Eye (tissue), 1 donor: ENCODE measurements at regions not wholly inside any gene's neighbourhood (a gene's known extent, or its start where the extent isn't known, plus 50 kb on each side); places are given as distances from the start of the nearest gene placed in this dataset.

Experiments used
- DNase-seq: peaks from one replicate; pipeline ENCODE4 v3.0.0-alpha.2; 2015

GRCh38 chr1:38327559-38327973, 281.0 kb upstream of the POU3F1 start:
- DNase-seq: peak; percentile 26

GRCh38 chr1:38326856-38327255, 280.3 kb upstream of the POU3F1 start:
- no peak for DNase-seq

GRCh38 chr1:38326135-38326534, 279.5 kb upstream of the POU3F1 start:
- no peak for DNase-seq

- DNase-seq: no peak
Measured at GRCh38 chr1:38312753-38313152, 266.2 kb upstream of the POU3F1 start.

- no peak for DNase-seq
Measured at GRCh38 chr1:38310079-38310478, 263.5 kb upstream of the POU3F1 start.

GRCh38 chr1:38308780-38309179, 262.2 kb upstream of the POU3F1 start:
- no peak for DNase-seq

- DNase-seq: no peak
Measured at GRCh38 chr1:38305666-38306065, 259.1 kb upstream of the POU3F1 start.

GRCh38 chr1:38303843-38304242, 257.2 kb upstream of the POU3F1 start:
- no peak for DNase-seq

- no peak for DNase-seq
Measured at GRCh38 chr1:38301040-38301439, 254.4 kb upstream of the POU3F1 start.

- no peak for DNase-seq
Measured at GRCh38 chr1:38300616-38301015, 254.0 kb upstream of the POU3F1 start.

- no peak for DNase-seq
Measured at GRCh38 chr1:38297842-38298241, 251.2 kb upstream of the POU3F1 start.

GRCh38 chr1:38297246-38297645, 250.7 kb upstream of the POU3F1 start:
- no peak for DNase-seq

- no peak for DNase-seq
Measured at GRCh38 chr1:38296047-38296446, 249.5 kb upstream of the POU3F1 start.

GRCh38 chr1:38293567-38293966, 247.0 kb upstream of the POU3F1 start:
- DNase-seq: peak; percentile 33

- DNase-seq: no peak
Measured at GRCh38 chr1:38292969-38293368, 246.4 kb upstream of the POU3F1 start.

- DNase-seq: peak; percentile 35
Measured at GRCh38 chr1:38291906-38292521, 245.4 kb upstream of the POU3F1 start.

GRCh38 chr1:38291336-38291735, 244.7 kb upstream of the POU3F1 start:
- DNase-seq: peak; percentile 11

GRCh38 chr1:38289034-38289433, 242.4 kb upstream of the POU3F1 start:
- no peak for DNase-seq

GRCh38 chr1:38287547-38287946, 241.0 kb upstream of the POU3F1 start:
- DNase-seq: no peak

GRCh38 chr1:38287036-38287435, 240.4 kb upstream of the POU3F1 start:
- DNase-seq: no peak

GRCh38 chr1:38285807-38286530, 239.4 kb upstream of the POU3F1 start:
- peak; percentile 70 for DNase-seq

- DNase-seq: no peak
Measured at GRCh38 chr1:38284953-38285352, 238.4 kb upstream of the POU3F1 start.

GRCh38 chr1:38283696-38284470, 237.3 kb upstream of the POU3F1 start:
- peak; percentile 73 for DNase-seq

- DNase-seq: no peak
Measured at GRCh38 chr1:38279148-38279547, 232.6 kb upstream of the POU3F1 start.
